Uterus (tissue), 2 donors: ENCODE measurements at regions not wholly inside any gene's neighbourhood (a gene's known extent, or its start where the extent isn't known, plus 50 kb on each side); places are given as distances from the start of the nearest gene placed in this dataset.

Source experiments
- POLR2A ChIP-seq, 2 donors: fragments of 450-650 bp; IDR thresholded peaks; one replicate each; pipeline ENCODE4 v1.6.1; 2016; ENCODE audit warnings: antibody characterized with exemption in 2 of 2, mild to moderate bottlenecking in 1 of 2, moderate library complexity in 1 of 2
- TF ChIP-seq, protein P1 (sequence below), 4 experiments: fragments of 200-600 bp in 2 of 4; fragments of 450-650 bp in 2 of 4; sonication (generic) in 2 of 4; IDR thresholded peaks; one replicate each; pipeline ENCODE4 v1.5.1; 2016 to 2019; ENCODE audit warnings: antibody characterized with exemption in 4 of 4, mild to moderate bottlenecking in 2 of 4, moderate library complexity in 1 of 4

DNA sequence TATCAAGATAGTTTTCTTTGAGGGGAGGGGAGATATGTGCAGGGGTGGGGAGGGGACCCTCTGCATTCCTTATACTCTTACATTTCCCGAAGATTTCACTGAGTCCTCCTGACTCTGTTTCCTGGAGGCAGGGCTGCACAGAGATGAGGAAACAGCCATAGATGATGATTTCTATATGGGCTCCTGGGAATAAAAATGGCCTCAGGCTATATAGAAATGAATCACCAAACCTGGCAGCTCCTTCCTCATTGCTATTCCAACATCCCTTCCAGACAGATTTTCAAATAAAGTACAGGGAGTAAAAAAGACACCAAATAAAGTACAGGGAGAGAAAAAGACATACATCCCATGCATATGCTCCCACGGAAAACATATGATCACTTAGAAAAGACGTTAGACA, 474.8 kb upstream of the RAB6C start:
- TF ChIP-seq, protein P1, sequence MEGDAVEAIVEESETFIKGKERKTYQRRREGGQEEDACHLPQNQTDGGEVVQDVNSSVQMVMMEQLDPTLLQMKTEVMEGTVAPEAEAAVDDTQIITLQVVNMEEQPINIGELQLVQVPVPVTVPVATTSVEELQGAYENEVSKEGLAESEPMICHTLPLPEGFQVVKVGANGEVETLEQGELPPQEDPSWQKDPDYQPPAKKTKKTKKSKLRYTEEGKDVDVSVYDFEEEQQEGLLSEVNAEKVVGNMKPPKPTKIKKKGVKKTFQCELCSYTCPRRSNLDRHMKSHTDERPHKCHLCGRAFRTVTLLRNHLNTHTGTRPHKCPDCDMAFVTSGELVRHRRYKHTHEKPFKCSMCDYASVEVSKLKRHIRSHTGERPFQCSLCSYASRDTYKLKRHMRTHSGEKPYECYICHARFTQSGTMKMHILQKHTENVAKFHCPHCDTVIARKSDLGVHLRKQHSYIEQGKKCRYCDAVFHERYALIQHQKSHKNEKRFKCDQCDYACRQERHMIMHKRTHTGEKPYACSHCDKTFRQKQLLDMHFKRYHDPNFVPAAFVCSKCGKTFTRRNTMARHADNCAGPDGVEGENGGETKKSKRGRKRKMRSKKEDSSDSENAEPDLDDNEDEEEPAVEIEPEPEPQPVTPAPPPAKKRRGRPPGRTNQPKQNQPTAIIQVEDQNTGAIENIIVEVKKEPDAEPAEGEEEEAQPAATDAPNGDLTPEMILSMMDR (IDR thresholded peaks at IDR 0.05), result no peak
- no peak for TF ChIP-seq POLR2A (IDR thresholded peaks at IDR 0.05)
